Activated naive CD4-positive, alpha-beta T cell treated with anti-CD3 and anti-CD28 coated beads, Interleukin-2, amount 50 U/mL, for 72 hours (primary cell): ENCODE measurements at regions not wholly inside any gene's neighbourhood (a gene's known extent, or its start where the extent isn't known, plus 50 kb on each side); places are given as distances from the start of the nearest gene placed in this dataset.
"Not testable (repeated sequence)": the region's sequence is repeated elsewhere in the genome, so short reads cannot be mapped to it uniquely, and the experiment has no call there.

Experiments
- ATAC-seq, 2 donors: fragments of 150-1000 bp; cut with Tn5 transposase; 2 replicates each; pipeline ENCODE4 v1.10.0; 2021; ENCODE audit warnings: mild to moderate bottlenecking in 2 of 2, moderate library complexity in 2 of 2
- DNase-seq, 2 donors: peaks; one replicate each; pipeline ENCODE4 v3.0.0; 2021 to 2022; ENCODE audit warnings: low spot score in 2 of 2
- H3K27ac Mint-ChIP-seq, 2 donors: one replicate each; pipeline ENCODE4 v1.8.0; 2022; ENCODE audit warnings: mild to moderate bottlenecking in 2 of 2, mixed read lengths in 2 of 2
- H3K36me3 Mint-ChIP-seq, 2 donors: one replicate each; pipeline ENCODE4 v1.8.0; 2022; ENCODE audit warnings: mixed read lengths in 2 of 2
- H3K9me3 Mint-ChIP-seq, 2 donors: one replicate each; pipeline ENCODE4 v1.8.0; 2022; ENCODE audit warnings: mixed read lengths in 2 of 2

- H3K36me3 Mint-ChIP-seq: peaks cover 0 to 6% of the 10 kb centered on the region in 2 donors
- no peak for DNase-seq
- H3K9me3 Mint-ChIP-seq: peaks cover 5% of the 10 kb centered on the region in 2 donors
- ATAC-seq: no peak
- H3K27ac Mint-ChIP-seq: no peak overlapping the region
Observed at GRCh38 chr7:13090959-13091358, 403.5 kb downstream of the ARL4A start.

- peaks cover 5% of the 10 kb centered on the region in 2 donors for H3K9me3 Mint-ChIP-seq
- H3K27ac Mint-ChIP-seq: no peak overlapping the region
- peaks cover 0 to 6% of the 10 kb centered on the region in 2 donors for H3K36me3 Mint-ChIP-seq
- no peak for DNase-seq
- ATAC-seq: no peak
Observed at GRCh38 chr7:13091974-13092707, 404.7 kb downstream of the ARL4A start.

GRCh38 chr7:13092708-13093005 lies 405.2 kb downstream of the ARL4A start:
- peaks cover 0 to 6% of the 10 kb centered on the region in 2 donors for H3K36me3 Mint-ChIP-seq
- ATAC-seq (no peak), DNase-seq (no peak)
- no peak overlapping the region for H3K27ac Mint-ChIP-seq
- peaks cover 5% of the 10 kb centered on the region in 2 donors for H3K9me3 Mint-ChIP-seq

- DNase-seq (no peak), ATAC-seq (no peak)
- H3K9me3 Mint-ChIP-seq: peaks cover 5% of the 10 kb centered on the region in 2 donors
- H3K27ac Mint-ChIP-seq: no peak overlapping the region
- H3K36me3 Mint-ChIP-seq: peaks cover 0 to 6% of the 10 kb centered on the region in 2 donors
Observed at GRCh38 chr7:13093160-13093559, 405.7 kb downstream of the ARL4A start.

- H3K36me3 Mint-ChIP-seq: no peaks in the 10 kb centered on the region
- no peak overlapping the region for H3K27ac Mint-ChIP-seq
- no peak for DNase-seq
- no peak for ATAC-seq
- no peaks in the 10 kb centered on the region for H3K9me3 Mint-ChIP-seq
Observed at GRCh38 chr7:13097499-13097898, 410.1 kb downstream of the ARL4A start.

- no peak for DNase-seq
- H3K27ac Mint-ChIP-seq: no peak overlapping the region
- H3K9me3 Mint-ChIP-seq: no peaks in the 10 kb centered on the region
- ATAC-seq: no peak
- H3K36me3 Mint-ChIP-seq: no peaks in the 10 kb centered on the region
Observed at GRCh38 chr7:13098161-13098560, 410.7 kb downstream of the ARL4A start.

- ATAC-seq: peak in 1 of 2 donors; percentile 99
- no peak overlapping the region for H3K27ac Mint-ChIP-seq
- H3K36me3 Mint-ChIP-seq: no peaks in the 10 kb centered on the region
- no peak for DNase-seq
- H3K9me3 Mint-ChIP-seq: no peaks in the 10 kb centered on the region
Observed at GRCh38 chr7:13099154-13099795, 411.8 kb downstream of the ARL4A start.

- no peaks in the 10 kb centered on the region for H3K9me3 Mint-ChIP-seq
- no peak overlapping the region for H3K27ac Mint-ChIP-seq
- no peaks in the 10 kb centered on the region for H3K36me3 Mint-ChIP-seq
- ATAC-seq (no peak), DNase-seq (no peak)
Observed at GRCh38 chr7:13104128-13104527, 416.7 kb downstream of the ARL4A start.

- Mint-ChIP-seq H3K9me3 (no peaks in the 10 kb centered on the region), H3K27ac (no peak overlapping the region), H3K36me3 (no peaks in the 10 kb centered on the region)
- DNase-seq: no peak
- no peak for ATAC-seq
Observed at GRCh38 chr7:13105209-13105608, 417.8 kb downstream of the ARL4A start.

- no peak for ATAC-seq
- H3K36me3 Mint-ChIP-seq: no peaks in the 10 kb centered on the region
- H3K27ac Mint-ChIP-seq: no peak overlapping the region
- no peaks in the 10 kb centered on the region for H3K9me3 Mint-ChIP-seq
- DNase-seq: no peak
Observed at GRCh38 chr7:13106513-13106912, 419.1 kb downstream of the ARL4A start.

- no peaks in the 10 kb centered on the region for H3K9me3 Mint-ChIP-seq
- H3K27ac Mint-ChIP-seq: no peak overlapping the region
- no peaks in the 10 kb centered on the region for H3K36me3 Mint-ChIP-seq
- DNase-seq (no peak), ATAC-seq (no peak)
Observed at GRCh38 chr7:13107291-13107690, 419.9 kb downstream of the ARL4A start.

GRCh38 chr7:13108061-13108460 lies 420.6 kb downstream of the ARL4A start:
- Mint-ChIP-seq H3K27ac (no peak overlapping the region), H3K36me3 (no peaks in the 10 kb centered on the region), H3K9me3 (no peaks in the 10 kb centered on the region)
- ATAC-seq (no peak), DNase-seq (no peak)

GRCh38 chr7:13109201-13109600 lies 421.8 kb downstream of the ARL4A start:
- no peaks in the 10 kb centered on the region for H3K9me3 Mint-ChIP-seq
- no peak overlapping the region for H3K27ac Mint-ChIP-seq
- no peak for DNase-seq
- ATAC-seq: no peak
- H3K36me3 Mint-ChIP-seq: no peaks in the 10 kb centered on the region

- no peak for ATAC-seq
- no peak overlapping the region for H3K27ac Mint-ChIP-seq
- no peaks in the 10 kb centered on the region for H3K36me3 Mint-ChIP-seq
- no peak for DNase-seq
- no peaks in the 10 kb centered on the region for H3K9me3 Mint-ChIP-seq
Observed at GRCh38 chr7:13110107-13110506, 422.7 kb downstream of the ARL4A start.

- no peak for DNase-seq
- ATAC-seq: peak; percentile 26 to 74
Observed at GRCh38 chr7:13111230-13111629, 423.8 kb downstream of the ARL4A start.

GRCh38 chr7:13114240-13114639 lies 426.8 kb downstream of the ARL4A start:
- not testable (repeated sequence) for H3K36me3 Mint-ChIP-seq, H3K27ac Mint-ChIP-seq, ATAC-seq, DNase-seq, H3K9me3 Mint-ChIP-seq

More at GRCh38 chr7:13111230-13111629, 423.8 kb downstream of the ARL4A start:
- peak overlapping the region in 1 of 2 donors; percentile 44 for H3K27ac Mint-ChIP-seq
- no peaks in the 10 kb centered on the region for H3K9me3 Mint-ChIP-seq
- H3K36me3 Mint-ChIP-seq: no peaks in the 10 kb centered on the region

- DNase-seq: no peak
- ATAC-seq: no peak
- Mint-ChIP-seq H3K36me3 (no peaks in the 10 kb centered on the region), H3K27ac (no peak overlapping the region), H3K9me3 (no peaks in the 10 kb centered on the region)
Observed at GRCh38 chr7:13115157-13115772, 427.8 kb downstream of the ARL4A start.

- H3K36me3 Mint-ChIP-seq: no peaks in the 10 kb centered on the region
- DNase-seq (no peak), ATAC-seq (no peak)
- H3K27ac Mint-ChIP-seq: no peak overlapping the region
- no peaks in the 10 kb centered on the region for H3K9me3 Mint-ChIP-seq
Observed at GRCh38 chr7:13115855-13116254, 428.4 kb downstream of the ARL4A start.
